SHP77 (cell line): ENCODE measurements at regions not wholly inside any gene's neighbourhood (a gene's known extent, or its start where the extent isn't known, plus 50 kb on each side); places are given as distances from the start of the nearest gene placed in this dataset.

ENCODE experiments used
- DNase-seq, 2 experiments: peaks; one replicate each; lab custom pipeline; 2025; lab: John Stamatoyannopoulos, UW

DNA sequence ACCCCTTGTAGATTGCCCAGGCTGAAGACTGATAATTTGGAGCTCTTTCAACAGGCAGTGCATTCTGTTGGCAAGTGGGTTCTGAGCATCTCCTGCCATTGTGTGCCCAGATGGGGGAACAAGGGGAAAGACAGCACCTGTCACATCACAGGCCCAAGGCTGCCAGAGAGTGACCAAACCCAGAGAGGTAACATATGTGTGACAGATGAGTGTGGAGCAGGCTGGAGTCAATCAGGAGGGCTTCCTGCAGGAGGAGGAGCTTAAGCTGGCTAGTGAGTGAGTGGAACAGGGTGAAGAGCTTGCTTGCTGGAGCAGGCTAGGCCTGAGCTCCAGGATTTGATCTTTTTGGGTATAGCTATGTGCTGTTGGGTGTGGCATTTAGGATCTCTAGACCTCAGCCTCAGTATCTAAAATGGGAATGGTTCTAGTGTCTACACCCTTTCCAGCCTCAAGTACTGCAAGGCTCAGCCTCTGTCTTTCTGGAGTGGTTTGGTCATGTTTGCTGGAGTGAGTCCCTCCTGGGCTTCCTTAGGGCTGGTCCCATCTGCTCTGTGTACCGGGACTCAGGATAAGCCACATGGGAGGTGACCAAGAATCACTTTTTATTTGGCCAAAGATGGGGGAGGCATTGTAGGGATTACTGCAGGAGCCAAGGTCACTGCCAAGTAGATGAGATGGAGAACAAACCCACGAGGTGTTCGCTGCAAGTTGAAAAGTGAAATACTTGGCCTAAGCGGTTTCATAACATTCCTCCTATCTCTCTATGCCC is 152.4 kb upstream of the TSHZ3 start:
- DNase-seq = no peak

- no peak for DNase-seq
Observed at GRCh38 chr19:31502536-31503170, 153.4 kb upstream of the TSHZ3 start.

- DNase-seq = no peak
Observed at GRCh38 chr19:31503211-31503610, 154.0 kb upstream of the TSHZ3 start.

- DNase-seq = no peak
Observed at GRCh38 chr19:31504221-31504620, 155.0 kb upstream of the TSHZ3 start.

GRCh38 chr19:31505596-31505910 is 156.3 kb upstream of the TSHZ3 start:
- DNase-seq = no peak

GRCh38 chr19:31506102-31506501 is 156.9 kb upstream of the TSHZ3 start:
- DNase-seq = no peak

GRCh38 chr19:31510635-31511034 is 161.4 kb upstream of the TSHZ3 start:
- DNase-seq = no peak

GRCh38 chr19:31511098-31511497 is 161.9 kb upstream of the TSHZ3 start:
- DNase-seq = no peak

- DNase-seq = no peak
Observed at GRCh38 chr19:31511696-31512095, 162.5 kb upstream of the TSHZ3 start.

DNA sequence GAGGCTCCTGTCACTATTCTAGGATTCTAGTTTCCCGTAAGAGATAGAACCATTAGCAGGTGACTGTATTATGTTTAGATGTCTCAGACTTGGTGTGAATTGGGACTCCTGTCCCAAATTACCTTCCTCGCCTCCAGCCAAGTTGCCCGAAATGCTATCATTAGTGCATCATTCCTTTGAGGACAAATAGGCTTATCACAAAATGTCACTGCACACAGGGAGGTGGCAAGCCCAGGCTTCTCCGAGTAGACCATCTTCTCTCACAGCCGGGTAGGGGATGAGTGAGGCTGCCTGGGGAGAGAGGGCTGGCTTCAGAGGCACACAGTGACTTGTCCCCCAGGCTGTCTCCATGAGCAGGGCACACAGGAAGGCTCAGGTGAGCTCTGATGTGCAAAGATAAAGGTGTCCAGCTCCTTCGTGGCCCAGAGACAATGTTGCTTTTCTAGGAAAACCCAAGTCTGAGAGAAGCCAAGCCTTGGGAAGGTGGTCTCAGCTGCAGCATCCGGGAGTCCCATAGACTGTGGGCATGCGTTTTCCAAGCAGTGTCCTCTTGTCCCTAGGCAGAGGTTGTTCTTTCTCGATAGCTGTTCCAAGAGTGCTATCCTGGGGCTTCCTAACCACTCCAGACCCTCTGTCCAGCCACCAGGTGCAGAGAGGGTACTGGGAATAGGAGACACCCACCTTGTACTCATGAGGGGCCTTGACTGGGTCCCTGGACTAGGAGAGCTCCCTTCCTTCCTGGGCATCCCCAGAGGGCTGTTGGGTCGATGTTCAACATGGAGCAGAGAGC is 163.1 kb upstream of the TSHZ3 start:
- DNase-seq = no peak

- no peak for DNase-seq
Observed at GRCh38 chr19:31513841-31514240, 164.6 kb upstream of the TSHZ3 start.

GRCh38 chr19:31515931-31516330 is 166.7 kb upstream of the TSHZ3 start:
- DNase-seq = no peak

GRCh38 chr19:31516756-31517155 is 167.5 kb upstream of the TSHZ3 start:
- no peak for DNase-seq

GRCh38 chr19:31517224-31518180 is 168.3 kb upstream of the TSHZ3 start:
- no peak for DNase-seq

DNA sequence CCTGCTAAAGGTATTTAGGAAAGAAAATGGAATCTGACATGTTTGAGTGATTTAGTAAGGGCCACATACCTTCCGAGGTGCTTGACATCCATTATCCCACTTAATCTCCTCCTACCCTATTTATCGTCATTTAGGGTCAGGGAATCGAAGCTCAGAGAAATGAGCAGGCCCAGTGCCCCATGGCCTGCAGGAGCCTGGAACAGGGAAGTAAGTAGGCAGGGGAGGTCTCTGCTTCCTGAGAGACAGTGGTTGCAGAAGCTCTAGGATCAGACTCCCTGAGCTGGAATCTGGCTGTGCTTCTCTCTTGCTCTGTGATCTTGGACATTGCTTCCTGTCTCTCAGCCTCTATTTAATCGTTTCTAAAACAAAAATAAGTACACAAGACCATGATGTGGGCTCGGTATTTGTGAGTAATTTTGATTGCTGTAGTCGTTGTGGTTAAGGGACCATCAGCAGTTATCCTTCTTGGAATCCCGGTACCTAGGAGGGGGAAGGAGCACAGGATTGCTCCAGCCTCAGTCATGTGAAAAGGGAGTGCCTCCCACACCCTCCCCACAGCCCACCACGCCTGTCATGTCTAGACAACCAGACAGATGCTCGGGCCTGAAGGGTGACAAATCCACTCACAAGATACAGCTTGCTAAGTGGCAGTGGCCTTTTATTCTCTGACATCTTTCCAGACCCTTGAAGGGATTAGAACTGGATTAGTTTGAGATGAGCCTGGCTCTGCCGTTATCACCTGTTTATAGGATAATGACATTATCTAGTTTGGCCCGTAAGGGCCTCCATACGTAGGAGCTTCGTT is 169.2 kb upstream of the TSHZ3 start:
- no peak for DNase-seq

GRCh38 chr19:31519256-31519655 is 170.0 kb upstream of the TSHZ3 start:
- no peak for DNase-seq

- no peak for DNase-seq
Observed at GRCh38 chr19:31519908-31520307, 170.7 kb upstream of the TSHZ3 start.

- no peak for DNase-seq
Observed at GRCh38 chr19:31520633-31521032, 171.4 kb upstream of the TSHZ3 start.

DNA sequence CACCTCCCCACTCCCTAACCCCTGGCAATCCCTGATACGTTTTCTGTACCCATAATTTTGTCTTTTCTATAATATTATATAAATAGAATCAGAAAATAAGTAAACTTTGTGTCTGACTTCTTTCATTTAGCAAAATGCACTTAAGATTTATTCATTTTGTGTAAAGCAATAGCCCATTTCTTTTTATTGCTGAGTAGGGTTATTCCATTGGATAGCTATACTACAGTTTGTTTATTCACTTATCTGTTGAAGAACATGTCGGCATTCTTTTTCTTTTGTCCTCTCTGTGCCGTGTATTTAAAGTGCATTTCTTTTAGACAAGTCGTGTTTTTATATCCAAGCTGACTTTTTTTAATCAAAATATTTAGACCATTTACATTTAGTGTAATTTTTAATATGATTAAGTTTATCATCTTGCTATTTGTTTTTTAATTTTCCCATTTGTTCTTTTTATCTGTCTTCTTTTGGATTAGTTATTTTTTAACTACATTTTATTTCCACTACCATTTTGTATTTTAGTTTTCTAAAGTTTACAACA is 176.4 kb upstream of the TSHZ3 start:
- no peak for DNase-seq

DNA sequence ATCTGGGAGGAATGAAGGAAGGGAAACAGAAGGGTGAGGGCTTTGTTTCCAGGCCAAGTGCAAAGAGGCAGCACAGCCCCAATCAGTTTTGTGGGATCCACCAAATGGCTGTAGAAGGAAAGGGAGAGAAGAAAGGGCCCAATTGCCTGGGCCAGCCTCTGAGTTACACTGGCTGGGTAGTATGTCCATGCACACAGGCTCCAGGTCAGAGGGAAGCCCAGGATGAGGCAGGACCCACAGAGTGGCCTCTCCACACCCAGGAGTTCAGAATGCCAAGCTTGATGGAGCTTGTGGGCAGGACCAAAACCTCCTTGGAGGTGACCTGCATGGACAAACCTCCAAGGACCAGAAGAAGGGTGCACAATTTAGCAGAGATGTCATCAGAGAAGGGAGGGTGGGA is 178.2 kb upstream of the TSHZ3 start:
- no peak for DNase-seq

- DNase-seq = no peak
Observed at GRCh38 chr19:31528261-31528660, 179.0 kb upstream of the TSHZ3 start.
